NCI-H187 treated with DMSO at 0.1 percent for 48 hours (cell line): ENCODE measurements at regions not wholly inside any gene's neighbourhood (a gene's known extent, or its start where the extent isn't known, plus 50 kb on each side); places are given as distances from the start of the nearest gene placed in this dataset.
"Not testable (repeated sequence)": the region's sequence is repeated elsewhere in the genome, so short reads cannot be mapped to it uniquely, and the experiment has no call there.

Experiments used
- DNase-seq: peaks from one replicate; lab custom pipeline; 2025; lab: John Stamatoyannopoulos, UW

DNA sequence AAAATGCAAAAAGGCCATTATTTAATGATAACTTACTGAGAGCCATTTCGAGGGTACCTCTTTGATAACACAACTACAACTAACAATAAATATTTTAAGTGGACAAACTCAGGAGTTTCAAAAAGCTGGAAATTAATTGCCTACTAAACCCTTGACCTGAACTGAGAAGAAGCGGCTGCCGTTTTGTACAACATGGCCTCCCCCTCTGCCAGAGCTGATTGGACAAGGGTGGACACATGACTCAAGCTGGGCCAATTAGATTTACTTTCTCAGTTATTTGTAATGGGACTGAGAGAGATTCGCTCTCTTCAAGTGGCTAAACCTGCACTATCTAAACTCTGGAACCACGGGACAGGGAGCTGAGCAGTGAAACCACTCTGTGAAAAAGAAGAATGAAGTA is 135.9 kb upstream of the SERPINE2 start:
- DNase-seq: no peak

DNA sequence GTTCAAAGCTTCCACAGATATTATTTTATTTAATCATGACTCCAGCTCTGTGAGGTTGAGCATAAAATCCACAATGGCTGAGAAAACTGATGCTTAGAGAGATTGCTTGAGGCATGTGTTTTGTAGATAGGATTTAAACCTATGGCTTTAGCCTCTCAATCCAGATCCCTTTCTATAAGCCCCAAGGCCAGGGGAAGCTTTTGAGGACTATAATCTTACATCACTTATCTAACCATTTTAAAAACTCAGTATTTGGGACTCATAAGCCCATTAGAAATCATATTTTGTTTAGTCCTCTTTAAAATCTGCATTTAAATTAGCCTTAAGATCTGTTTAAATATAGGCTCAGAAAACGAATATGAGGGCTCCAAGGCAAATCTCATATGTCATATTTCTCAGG is 135.4 kb upstream of the SERPINE2 start:
- no peak for DNase-seq

DNA sequence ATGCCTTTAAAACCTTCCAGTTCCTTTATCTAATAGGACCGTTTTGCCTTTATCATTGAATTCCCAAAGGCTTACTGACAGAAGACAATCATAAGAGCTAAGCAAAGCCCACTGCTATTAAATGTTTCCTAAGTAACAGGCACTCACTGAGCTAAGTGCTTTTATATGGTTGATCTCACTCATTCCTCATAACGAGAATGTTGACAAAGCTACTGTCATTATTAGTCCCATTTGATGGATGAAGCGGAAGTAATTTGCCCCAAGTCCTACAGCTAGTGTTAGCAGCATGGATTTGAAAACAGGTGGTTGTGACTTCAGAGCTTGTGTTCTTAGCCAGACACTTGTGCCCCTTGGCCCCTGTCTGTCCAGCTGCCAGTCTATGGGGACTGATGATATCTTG is 134.8 kb upstream of the SERPINE2 start:
- peak; percentile 61 for DNase-seq

DNA sequence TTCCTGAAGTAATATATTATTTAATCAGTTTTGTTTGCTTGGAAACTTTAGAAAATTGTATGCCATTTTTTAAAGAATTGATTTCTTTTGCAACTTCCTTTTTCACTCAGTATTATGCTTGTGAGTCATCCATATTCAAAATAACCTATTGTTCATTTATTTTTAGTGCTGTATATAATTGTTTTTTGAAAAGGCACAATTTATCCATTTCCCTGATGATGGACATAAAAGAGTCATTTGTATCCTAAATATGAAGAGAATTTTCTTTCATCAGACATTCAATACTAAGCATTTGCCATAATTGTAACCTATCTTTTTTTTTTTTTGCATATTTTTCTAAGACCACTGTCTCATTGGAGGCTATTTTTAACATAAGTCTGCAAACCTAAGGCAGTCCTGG is 134.1 kb upstream of the SERPINE2 start:
- DNase-seq: no peak

DNA sequence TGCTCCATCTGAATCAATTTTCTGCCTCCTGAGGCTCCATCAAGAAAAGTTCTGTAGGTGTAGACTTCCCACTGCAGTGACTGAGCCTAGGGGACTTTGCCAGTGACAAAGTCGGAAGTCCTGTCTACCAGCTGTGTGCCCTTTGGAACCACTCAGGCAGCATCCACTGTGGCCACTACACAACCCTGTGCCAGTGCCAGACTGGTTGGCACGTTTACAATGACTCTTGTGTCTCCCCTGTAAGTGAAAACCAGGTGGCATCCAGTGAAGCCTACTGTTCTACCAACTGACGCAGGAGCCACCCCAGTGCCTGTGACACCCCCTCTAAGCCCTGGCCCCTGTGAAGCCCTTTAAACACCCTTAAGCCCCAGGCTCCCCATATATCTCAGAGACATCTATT is 132.1 kb upstream of the SERPINE2 start:
- no peak for DNase-seq

DNA sequence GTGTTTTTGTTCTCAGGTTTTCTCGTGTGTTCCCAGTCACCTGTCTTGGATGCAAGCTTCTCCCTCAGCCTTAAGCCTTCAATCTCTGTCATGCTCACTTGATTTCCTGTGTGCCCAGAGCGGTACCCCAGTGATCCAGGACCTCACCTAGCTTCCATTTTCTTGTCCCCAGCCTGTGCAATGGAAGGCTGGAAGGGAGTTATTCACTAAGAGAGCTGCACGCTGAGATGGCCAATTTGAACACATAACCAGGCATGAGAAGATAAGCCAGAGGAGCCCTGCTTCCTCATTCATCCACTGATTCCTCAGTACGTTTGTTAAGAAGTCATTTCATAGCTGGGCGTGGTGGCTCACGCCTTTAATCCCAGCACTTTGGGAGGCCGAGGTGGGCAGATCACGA is 130.8 kb upstream of the SERPINE2 start:
- no peak for DNase-seq

DNA sequence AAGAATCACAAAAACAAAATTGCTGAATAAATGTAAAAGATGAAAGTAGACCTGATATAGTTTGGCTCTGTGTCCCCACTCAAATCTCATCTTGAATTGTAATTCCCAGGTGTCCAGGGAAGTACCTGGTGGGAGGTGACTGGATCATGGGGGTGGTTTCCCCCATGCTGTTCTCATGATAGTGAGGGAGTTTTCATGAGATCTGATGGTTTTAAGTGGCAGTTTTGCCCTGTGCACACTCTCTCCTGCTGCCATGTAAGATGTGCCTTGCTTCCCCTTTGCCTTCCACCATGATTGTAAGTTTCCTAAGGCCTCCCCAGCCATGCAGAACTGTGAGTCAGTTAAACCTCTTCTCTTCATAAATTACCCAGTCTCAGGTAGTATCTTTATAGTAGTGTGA is 128.7 kb upstream of the SERPINE2 start:
- DNase-seq: not testable (repeated sequence)

DNA sequence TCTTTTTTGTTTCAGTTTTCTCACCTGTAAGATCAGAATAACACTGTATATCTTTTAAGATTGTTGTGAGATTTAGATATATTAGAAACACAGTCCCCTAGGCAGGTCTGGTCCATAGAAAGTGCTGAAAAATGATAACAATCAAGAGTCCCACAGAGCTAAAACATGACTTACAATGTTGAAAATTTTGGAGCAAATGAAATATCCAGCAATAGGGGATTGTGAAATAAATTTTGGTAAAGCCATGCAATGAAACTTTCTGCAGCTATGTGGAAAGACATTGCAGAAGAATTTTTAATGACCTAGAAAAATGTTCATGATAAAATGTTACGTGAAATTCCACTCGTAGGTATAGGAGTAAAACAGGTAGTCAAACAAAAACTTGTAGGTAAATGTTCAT is 127.6 kb upstream of the SERPINE2 start:
- DNase-seq: no peak

DNA sequence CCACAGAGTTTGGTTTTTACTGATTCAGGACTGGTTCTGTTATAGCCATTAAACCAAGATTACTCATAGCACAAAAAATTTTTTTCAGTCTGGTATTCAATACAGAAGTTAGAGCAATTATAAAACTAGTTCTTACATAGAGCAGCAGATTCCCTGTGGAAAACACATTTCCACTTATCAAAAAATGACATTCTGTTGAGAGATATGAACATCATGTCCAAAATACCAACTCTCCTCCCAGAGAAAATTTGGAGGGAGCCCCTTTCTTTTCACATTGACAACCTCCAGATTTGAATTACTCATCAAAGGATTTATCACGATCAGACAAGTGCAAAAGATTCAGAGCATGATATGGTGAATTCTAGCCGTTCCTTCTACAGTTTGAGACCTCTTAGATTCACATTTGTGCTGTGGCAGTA is 126.8 kb upstream of the SERPINE2 start:
- DNase-seq: no peak

DNA sequence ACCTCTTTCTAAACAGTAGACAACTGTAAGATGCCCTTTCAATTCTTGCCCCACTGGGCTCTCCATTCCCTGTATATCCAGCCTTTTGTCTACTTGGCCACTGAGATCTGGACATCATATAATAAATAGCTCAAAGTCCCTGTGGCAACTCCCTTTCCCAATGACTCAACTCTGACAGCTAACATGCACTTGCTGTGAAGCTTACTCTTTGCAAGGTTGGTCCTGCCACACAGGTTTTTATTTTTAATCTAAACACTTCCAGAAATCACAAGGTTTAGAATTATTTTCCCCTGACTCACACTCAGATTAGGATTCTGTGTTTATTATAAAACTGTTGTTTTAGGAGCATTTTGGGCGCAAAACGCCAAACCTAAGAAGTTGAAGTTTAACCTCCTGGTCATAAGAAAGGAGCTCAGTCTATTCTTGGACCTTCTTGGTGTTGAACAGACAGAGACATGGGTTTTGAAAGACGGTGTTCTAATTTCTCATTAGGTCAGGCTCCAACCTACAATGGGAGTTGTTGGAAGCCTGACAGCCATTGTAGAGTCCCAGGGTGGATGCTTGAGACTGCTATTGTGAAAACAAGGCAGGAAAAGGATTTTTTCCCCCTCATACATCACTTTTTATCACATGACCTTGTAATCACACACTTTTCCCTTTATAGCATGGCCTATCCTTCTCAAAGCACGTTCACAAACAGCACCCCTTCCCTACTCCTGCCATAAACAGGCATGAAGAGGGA is 124.7 kb upstream of the SERPINE2 start:
- DNase-seq: no peak

DNA sequence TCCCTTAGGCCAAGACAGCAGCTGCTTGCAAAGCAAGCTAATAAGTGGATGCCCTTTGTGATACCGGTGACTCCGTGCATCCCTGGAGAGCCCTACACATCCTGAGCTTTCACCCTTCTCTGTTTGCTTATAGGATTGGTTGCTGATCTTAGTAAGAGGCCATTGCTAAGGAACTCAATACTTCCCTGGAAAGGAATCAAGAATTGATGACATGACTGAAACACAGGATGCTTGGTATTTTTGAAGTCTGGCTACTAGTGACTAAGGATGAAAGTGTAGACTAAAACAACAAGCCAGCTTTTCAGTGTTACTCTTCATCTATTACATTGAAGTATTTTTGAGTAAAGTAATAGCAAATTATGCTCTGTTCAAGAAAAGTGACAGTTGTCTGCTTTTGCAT is 123.0 kb upstream of the SERPINE2 start:
- DNase-seq: no peak

DNA sequence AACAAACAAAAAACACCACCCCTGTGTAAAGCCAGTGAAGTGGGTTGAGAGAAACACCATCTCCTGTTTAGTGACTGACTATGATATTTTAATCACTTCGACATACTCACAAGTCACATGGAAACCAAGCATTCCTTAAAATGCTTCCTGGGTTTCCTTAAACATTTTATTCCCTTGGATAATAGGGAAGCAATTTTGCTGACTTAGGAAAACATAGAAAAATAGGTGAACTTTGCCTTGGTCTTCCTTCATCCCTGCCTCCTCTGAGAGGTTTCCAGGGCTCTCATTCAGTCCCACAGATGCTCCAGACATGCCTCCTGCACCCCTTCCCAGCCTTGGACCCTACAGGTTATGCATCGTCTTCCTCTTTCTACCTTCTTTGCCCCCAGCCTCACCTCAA is 122.6 kb upstream of the SERPINE2 start:
- no peak for DNase-seq

DNA sequence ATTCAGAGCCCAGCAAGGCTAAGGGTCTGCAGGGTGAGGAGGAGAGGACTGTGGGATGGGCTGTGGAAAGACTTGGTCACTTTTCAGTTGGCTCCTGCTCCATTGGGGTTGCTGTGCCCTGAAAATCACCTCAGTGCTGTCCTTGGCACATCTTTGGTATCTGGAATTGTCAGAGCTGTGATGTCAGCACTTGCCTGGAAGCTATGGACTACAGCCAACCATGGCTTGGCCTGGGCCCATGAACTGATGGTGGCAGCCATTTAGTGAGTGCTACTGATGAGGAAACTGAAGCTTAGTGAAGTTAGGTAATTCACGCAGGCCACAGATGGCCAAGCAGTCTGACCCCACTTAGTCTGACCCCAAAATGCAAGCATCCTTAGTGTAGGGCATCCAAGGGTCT is 121.8 kb upstream of the SERPINE2 start:
- no peak for DNase-seq

DNA sequence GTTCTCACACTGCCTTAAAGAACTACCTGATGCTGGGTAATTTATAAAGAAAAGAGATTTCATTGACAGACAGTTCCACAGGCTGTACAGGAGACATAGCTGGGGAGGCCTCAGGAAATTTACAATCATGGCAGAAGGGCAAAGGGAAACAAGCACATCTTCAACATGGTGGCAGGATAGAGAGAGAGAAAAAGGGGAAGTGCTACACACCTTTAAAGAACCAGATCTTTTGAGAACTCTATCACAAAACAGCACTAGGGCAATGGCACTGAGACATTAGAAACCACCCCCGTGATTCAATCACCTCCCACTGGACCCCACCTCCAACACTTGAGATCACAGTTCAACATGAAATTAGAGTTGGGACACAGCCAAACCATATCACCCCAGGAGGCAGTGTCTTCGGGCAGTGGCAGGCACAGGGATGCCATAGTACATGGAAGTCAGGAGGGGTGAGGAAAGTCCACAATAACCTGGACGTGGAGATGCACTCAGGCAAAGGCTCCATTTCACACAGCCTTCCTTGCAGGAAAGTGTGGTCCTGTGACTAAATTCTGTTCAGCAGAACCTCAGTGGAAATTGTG is 120.4 kb upstream of the SERPINE2 start:
- DNase-seq: no peak

DNA sequence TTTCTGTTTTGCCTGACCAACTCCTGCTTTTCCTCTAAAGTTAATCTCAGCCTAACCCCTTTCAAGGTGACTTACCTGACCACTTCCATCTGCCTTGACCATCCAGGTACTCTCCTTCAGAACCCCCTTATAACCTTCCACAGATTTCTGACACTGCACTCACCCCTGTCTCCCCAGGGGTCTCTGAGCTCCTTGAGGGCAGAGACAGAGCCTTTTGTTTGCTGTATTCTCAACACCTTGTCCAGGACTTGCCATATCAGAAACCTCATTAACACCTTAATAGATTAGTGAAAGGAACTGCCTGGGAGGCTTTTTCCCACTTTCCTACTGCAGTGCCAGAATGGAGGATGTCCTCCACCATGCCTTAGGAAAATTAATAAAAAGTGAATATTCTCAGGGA is 119.7 kb upstream of the SERPINE2 start:
- no peak for DNase-seq

DNA sequence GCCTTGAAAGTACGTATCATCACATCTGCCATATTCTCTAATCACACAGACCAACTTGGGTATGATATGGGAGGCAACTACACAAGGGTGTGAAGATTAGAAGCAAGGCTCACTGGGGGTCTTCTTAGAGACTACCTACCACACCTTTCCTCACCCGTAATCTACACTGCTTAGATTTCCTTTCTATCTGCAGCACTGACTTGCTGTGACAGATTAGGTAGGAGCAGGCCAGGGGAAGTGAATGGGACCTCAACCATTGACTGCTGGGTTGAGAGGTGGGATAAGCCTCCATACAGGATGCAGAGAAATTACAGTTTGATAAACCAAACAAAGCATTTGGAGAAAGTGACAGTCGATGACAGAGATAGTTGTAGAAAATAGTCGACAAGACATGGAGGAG is 119.0 kb upstream of the SERPINE2 start:
- no peak for DNase-seq

DNA sequence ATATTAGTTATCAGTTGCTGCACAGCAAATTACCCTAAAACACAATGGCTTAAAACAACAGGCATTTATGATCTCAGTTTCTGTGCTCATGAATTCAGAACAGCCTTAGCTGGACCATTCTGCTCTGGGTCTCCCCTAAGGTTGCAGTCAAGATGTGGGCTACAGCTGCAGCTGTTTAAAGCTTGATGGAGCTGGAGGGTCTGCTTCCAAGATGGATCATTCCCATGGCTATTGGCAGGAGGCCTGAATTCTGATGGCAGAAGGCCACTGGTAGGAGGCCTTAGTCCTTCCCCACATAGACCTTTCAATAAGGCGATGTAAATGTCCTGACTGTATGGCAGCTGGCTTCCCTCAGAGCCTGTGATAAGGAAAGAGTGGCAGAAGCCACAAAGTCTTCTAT is 118.6 kb upstream of the SERPINE2 start:
- DNase-seq: no peak

DNA sequence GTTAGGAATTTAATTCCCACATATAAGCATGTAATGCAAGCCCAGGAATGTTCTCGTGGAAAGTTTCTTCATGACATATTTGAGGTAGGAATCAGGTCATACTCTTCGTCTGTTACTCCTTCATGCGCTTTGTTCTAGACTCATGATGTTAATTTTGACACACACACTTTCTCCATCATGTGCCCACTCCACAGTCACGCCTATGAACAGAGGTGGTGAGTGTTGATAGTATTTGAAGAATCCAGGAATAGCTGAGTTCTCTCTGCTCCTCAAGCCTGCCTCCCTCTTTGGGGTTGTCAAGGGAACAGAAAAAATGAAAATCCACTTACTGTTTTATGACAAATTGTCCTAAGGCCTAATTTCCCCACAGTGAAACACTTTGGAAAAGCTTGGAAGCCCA is 117.3 kb upstream of the SERPINE2 start:
- no peak for DNase-seq

DNA sequence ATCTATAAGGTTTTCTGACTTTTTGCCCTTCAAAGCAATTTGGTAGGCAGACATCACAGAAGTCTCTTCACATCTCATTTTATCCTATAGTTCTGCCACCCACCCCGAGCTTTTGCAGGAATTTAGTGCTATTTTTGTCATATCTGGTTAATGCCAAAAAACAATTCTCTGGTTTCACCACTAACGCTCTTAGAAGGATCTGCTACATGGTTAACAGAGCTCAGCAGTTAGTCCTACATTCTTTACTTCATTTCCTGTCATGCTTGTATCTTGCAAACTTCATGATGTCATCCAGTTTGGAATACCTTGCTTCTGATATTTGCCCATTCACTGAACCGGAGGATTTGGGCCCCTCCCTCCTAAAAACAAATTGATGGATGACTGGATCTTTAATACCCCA is 116.8 kb upstream of the SERPINE2 start:
- DNase-seq: no peak

DNA sequence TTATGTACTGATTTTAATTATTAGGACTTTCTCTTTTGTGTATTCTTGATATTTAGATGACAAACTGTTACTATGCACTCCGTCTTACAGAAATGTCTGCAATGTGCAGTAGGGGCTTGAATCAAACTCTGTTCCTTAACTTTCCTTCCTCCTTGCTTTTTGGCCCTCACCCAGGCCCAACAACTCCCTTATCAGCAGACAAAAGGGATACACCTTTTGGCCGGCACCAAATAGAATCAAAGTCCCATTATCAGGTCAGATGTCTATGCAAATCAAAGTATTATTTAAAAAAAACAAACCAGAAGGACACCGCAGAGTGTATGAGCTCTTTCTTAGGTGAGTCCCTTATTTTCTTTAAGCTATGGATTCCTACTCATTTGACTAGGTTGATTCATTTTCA is 116.3 kb upstream of the SERPINE2 start:
- DNase-seq: no peak

DNA sequence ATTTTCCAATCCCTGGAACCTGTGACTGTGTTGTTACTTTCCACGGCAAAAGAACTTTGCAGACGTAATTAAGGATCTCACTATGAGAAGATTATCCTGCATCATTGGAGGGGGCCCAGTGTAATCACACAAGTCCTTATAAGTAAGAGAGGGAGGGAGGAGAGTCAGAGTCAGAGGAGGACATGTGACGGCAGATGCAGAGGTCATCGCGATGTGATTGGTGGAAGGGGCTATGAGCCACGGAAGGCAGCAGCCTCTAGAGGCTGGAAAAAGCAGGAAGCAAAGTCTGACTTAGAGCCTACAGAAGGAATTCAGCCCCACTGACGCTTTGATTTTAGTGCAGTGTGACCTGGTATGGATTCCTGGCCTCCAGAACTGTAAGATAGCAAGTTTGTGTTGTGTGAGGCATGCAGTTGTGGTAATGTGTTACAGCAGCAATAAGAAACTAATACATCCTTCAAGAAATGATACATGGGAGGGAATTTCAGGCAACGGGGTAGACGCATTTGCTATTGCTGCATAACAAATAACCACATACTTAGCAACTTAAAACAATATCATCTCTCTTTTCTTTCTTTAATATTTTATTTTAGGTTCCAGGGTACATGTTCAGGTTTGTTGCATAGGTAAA is 112.7 kb upstream of the SERPINE2 start:
- DNase-seq: no peak

DNA sequence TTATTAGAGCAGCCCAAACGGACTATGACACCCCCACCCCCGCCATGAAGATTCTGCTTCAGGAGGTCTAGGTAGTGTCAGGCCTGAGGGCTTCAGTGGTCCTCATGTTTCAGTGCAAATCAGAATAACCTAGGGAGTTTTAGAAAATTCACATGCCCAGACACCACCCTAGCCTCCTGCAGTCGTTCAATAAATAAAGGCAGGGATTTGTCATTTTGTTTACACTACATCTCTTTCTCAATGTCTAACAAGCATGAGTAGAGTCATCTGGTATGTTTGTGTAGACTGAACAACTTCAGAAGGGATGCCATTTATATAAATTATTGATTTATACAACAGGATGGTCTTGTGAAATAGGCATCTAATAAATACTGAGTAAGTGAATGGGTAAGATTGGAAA is 112.1 kb upstream of the SERPINE2 start:
- no peak for DNase-seq

DNA sequence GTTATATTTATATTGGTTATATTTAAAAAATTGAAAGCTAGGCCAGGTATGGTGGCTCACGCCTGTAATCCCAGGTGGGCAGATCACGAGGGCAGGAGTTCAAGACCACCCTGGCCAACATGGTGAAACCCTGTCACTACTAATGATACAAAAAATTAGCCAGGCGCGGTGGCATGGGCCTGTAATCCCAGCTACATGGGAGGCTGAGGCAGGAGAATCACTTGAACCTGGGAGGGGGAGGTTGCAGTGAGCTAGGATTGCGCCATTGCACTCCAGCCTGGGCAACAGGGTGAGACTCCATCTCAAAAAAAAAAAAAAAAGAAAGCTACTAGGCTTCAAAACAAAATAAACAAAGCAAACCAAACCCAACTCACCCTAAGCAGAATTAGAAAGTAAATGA is 109.0 kb upstream of the SERPINE2 start:
- not testable (repeated sequence) for DNase-seq

DNA sequence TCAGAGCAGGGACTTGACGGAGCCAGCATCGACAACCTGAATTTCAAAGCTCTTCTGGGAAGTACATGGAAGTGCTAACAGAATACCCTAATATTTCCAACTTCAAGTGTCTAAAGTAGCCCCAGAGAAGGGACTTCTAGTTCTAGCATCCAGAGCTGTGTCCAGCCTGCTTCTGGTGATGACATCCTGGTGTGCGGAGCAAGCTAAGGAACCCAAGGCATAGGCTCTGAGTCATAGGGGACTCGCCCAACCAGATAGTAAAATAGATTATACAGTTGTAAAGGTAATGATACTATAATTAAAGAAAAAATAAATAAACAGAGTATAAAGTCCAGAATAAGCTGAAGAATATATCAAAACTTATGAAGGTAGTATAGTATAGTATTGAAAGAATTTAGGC is 108.1 kb upstream of the SERPINE2 start:
- no peak for DNase-seq
